CD4-positive, alpha-beta T cell treated with Interleukin-6 for 4 hours (primary cell): ENCODE measurements at regions not wholly inside any gene's neighbourhood (a gene's known extent, or its start where the extent isn't known, plus 50 kb on each side); places are given as distances from the start of the nearest gene placed in this dataset.

Experiments
- DNase-seq: peaks from one replicate; pipeline ENCODE4 v3.0.0-alpha.2; 2020; ENCODE audit warnings: mixed read lengths

DNA sequence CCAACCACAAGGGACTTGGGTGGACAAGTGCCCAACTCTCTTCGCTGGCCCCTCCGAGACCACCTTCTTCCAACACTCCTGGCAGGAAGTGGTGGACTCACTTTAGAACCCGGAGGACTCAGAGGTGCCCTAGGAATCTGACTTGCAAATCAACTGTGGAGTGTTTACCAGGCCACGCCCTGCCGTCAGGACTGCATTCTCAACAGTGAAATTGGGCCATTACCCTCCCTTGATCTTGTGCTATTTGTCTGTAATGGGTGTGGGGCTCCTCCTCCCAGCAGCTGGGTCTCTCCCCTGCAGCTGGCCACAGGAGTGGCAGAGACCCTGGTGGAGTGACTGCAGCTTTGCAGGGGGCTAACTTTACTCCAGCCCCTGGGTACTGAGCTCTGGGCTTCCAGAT, 212.2 kb upstream of the RPL38 start:
- no peak for DNase-seq

GRCh38 chr17:73994946-73995345, 208.5 kb upstream of the RPL38 start:
- no peak for DNase-seq

DNA sequence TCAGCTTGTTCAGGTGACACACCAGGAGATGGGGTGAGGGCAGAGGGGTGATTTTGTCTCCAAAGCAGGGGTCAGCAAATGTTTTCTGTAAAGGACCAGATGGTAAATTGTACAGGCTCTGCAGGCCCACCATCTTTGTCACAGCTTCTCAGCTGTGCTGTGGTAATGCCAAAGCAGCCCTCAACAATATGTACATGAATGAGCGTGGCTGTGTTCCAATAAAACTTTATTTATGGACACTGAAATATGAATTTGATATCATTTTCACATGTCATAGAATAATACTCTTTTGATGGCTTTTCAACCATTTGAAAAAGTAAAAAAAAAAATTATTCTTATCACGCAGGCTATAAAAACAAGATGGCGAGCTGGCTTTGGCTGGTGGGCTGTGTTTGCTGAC, 206.4 kb upstream of the RPL38 start:
- no peak for DNase-seq

DNA sequence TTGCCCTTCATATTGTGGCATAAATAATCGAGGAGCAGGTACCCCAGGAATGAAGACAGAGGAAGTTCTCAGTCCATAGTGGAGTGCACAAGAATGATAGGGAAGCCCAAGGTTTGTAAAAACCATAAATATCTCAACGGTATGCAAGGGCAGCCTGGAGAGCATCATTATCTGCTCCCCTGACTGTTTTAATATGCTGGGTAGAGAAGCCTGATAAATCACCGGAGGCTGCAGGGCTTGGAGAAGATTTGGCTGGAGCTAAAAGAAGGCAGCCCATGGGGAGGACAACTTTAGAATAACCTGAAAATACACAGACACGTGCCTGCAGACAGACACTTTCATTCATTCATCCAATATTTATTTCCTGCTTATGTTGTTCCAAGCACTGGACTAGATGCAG, 205.2 kb upstream of the RPL38 start:
- no peak for DNase-seq

DNA sequence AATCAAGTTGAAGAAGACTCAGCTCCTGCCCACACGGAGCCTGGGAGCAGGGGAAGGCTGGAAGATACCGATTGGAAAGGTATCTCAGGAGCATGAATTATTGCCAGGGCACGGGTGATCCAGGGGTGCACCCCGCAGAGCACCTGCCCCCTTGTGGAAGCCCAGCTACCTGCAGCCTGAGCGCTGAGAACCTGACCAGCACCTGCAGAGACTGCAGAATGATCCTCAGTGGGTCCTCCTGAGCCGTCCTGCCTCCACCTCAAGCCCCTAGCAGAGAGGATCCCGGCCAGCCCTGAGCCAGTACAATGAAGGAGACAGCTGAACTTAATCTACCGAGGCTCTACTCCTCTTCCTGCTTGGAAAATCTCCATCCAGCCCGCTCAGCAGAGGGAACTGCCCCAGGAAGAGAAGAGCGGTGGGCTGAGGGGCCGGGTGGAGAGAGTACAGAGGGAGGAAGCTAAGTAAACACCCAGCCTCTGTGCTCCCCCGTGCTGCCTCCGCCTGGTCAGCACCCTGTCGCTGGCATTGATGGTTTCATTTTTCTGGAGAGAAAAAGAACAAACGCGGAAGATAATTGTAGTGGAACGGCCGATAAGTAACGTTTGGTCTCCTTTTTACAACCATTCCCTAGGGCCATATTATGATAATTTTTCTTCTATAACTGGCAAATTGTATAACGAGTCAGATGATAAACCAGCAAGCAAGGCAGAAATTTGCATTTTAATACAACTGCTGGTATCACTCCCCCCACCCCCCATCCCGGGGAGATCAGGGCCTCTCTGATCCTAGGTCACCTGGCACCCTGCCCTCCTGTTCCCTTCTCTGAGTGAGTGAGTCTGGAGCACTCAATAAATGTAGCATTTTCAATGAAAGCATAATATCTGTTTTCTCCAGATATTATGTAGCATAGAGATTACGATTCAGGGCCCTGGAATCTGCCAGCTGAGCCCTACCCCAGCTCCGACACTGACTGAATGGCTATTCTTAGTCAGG, 204.5 kb upstream of the RPL38 start:
- DNase-seq, result peak; percentile 67

GRCh38 chr17:74001145-74001544, 202.3 kb upstream of the RPL38 start:
- no peak for DNase-seq

DNA sequence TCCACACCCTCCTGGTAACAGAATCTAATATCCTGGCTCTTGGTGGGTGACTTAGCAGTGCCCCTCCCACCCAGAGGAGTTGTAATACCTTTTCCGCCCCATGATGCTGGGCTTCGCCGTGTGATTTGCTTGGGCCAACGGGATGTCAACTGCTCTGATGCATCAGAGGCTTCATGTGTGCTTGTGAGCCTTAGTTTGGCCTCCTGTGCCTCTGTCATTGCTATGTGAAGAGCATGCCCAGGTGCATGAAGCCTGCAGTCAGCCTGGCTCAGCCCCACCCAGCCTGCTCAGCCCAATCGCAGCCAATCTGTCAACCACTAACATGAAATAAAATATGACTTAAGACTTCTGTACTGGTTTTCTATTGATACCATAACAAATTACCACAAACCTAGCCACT, 201.2 kb upstream of the RPL38 start:
- no peak for DNase-seq

DNA sequence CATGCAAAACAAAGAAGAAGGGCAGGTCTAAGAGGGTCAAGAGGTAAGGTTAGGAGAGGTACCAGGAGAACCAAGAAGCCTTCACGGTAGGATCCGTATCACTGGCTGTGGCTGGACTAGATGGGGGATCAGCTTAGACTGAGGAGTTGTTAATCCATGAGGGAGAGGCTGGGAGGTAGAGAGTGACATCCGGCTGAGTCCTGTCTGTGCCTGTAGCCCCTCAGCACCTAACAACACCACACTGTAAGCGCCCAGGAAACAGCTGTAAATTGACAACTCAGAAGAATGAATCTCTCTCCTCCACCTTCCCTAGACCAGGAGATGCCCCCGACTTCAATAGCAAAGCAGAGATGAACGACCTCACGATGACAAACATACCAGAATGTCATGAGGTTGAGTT, 199.4 kb upstream of the RPL38 start:
- no peak for DNase-seq

DNA sequence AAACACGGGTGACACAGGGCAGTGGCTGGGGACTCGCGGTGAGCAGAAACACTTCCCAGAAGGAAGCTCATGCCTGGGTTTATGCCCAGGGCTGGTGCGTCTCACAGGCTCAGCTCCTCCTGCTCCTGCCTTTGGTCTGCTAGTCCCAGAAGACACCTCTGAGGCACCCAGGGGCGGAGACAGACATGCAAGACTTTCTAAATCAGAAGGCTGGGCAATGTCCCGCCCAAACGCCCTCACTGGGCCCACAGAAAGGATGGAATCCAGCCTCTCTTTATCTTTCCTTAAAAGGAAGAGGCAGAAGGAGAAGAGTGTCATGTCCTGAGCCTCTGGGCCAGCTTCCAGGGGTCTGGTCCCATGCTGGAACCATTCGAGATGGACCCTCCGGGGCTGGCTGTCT, 197.7 kb upstream of the RPL38 start:
- DNase-seq, result no peak

- no peak for DNase-seq
Observed at GRCh38 chr17:74006371-74006770, 197.1 kb upstream of the RPL38 start.

DNA sequence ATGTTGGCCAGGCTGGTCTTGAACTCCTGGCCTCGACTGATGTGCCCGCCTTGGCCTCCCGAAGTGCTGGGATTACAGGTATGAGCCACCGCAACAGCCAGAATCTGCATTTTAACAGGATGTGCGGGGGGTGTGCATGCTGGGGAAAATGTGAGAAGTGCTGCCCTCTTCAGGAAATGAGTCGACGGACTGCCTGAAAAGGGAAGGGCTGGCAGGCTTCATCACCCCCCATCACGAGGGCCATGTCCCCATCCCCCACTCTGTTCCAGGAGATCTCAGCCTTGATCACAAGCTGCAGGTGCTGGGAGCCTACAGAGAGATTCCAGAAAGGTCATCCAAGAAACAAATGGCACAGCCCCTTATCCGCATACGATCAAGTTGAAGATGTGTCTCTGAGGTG, 195.3 kb upstream of the RPL38 start:
- DNase-seq, result peak; percentile 17

GRCh38 chr17:74009056-74009625, 194.3 kb upstream of the RPL38 start:
- DNase-seq, result no peak

DNA sequence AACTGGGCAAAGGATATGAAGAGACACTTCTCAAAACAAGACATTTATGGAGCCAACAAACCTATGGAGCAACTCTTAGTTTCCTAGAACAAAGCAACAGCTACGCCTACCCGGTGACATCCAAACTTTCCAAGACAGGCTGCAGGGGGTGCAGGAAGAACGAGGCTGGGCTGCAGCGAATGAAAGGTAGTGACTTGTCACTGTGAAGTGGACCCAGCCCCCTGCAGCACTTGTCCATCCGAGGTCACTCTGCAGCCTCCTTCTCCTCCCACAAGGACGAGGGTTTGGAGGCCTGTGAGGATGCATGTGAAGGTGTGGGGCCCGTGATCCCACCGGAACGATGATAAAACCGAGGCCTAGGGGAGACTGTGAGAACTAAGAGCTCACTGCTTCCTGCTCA, 192.6 kb upstream of the RPL38 start:
- no peak for DNase-seq

- DNase-seq, result no peak
Observed at GRCh38 chr17:74011966-74012365, 191.5 kb upstream of the RPL38 start.

DNA sequence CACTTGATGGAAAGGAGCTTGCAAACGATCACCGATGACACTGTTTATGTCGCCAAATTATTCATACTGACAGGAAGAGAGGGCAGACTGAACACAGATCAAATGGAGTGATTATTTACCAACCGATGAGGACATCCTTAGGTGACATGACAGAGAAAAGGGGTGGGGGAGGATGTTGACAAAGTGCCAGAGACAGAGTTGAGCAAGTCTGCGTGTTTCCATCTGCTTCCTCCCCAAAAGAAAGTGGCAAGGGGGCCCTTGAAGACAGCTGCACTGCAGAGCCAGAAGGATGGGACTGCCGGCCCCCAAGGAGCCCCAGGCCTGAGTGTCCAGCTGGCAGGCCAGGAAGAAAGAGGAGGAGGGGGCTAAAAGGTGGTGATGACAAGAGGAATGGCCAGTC, 191.0 kb upstream of the RPL38 start:
- peak; percentile 58 for DNase-seq

DNA sequence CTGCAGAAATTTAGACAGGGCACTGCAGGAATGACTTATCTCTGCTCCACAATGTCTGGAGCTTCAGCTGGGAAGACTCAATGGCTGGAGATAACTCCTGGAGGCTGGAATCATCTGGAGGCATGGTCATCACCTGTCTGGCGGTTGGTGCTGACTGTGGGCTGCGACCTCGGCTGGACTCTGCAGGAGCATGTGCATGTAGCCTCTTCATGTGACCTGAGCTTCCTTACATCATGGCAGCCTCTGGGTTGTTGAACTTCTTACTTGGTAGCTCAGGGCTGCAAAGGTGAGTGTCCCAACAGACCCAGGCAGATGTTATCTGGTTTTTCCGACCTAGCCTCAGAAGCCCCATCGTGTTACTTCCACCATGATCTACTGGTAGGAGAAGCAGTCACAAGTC, 188.2 kb upstream of the RPL38 start:
- DNase-seq, result no peak

- DNase-seq, result no peak
Observed at GRCh38 chr17:74015990-74016389, 187.5 kb upstream of the RPL38 start.

GRCh38 chr17:74016461-74016860, 187.0 kb upstream of the RPL38 start:
- DNase-seq, result no peak

- no peak for DNase-seq
Observed at GRCh38 chr17:74017466-74017865, 186.0 kb upstream of the RPL38 start.

DNA sequence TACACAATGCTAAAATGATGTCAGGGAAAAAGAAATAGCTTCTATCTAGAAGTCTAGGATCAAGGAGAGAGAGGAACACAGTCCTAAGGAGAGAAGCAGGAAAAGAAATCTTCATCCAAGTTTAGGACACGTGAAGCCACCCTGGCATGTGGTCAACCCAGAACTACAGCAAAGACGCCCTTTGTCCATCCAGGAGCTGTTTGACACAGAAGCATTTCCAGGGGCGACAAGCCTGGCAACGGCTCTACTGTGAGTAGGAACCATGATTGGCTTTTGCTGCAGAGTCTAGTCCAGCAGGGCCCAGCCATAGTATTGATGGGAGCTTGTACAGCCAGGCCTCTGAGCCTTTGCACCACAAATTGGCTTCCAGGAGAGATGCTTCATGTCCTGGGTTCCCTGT, 185.4 kb upstream of the RPL38 start:
- DNase-seq, result no peak

DNA sequence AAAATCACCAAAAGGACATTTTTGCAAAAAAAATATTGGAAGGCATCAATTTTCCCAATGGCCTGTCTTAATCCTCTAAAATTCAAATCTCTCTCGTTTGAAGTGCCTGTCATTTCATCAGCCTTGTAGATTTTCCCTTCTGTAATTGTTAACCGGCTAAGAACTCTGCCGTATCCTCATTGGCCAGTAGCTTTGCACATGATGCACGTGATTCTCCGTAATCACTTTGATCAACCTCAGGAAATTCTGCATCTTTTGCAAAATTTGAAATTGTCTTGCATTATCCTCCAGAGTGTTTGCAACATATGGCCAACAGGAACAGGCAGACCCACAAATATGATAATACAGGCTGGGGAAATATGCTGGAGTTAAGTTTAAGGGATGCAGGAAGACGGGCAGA, 184.2 kb upstream of the RPL38 start:
- no peak for DNase-seq

DNA sequence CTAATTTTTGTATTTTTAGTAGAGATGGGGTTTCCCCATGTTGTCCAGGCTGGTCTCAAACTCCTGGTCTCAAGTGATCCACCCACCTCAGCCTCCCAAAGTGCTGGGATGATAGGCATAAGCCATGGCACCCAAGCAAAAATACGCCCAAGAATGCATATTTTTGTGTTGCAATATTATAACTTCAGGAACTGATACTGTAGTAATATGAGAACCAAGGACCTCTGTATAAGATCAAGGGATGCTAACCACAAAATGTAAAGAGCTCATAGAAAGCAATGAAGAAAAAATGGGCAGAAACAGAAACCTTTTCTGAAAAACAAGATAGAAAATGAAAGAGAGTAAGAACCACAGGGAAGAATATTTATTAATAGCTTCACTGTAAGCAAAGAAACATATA, 183.6 kb upstream of the RPL38 start:
- no peak for DNase-seq

DNA sequence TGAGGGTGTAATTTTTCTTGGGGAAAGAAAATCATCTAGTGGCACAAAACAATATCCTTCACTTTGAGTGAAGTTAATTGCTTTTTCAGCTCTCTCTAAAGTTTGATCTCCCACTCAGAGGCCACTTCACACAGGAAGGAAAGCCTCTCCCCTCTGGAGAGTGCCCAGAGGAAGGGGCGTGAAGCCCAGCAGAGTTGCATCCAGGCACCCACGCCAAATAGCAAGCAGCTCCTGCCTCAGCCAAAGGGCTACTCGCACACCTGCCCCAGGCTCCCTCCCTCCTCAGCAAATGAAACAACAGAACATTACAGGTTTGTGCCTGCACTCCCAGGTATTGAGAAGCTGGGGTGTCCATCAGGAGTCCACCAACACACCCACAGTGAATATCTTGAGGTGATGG, 183.0 kb upstream of the RPL38 start:
- no peak for DNase-seq

DNA sequence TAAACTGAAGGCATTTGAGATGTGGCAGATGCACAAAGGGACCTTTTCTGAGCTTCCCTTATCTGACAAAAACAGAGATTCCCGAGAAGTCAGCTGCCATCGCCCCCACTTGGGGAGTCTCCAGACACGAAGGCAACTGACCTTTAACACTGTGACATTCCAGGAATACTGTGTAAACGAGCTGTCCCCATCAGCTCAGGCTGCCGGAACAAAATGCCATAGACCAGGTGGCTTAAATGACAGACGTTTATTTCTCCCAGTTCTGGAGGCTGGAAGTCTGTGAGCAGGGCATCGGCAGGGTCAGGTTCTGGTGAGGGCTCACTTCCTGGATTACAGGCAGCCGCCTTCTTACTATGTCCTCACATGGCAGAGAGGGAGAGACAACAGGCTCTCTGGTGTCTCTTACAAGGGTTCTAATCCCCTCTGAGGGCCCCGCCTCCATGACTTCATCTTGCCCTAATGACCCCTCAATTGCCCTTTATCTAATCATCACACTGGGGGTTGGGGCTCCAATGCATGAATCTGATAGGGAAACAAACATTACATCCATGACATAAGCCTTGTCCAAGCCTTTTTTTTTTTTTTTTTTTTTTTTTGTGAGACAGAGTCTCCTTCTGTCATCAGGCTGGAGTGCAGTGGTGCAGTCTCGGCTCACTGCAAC, 178.5 kb upstream of the RPL38 start:
- DNase-seq, result no peak
